D341Med (cell line): ENCODE measurements at regions not wholly inside any gene's neighbourhood (a gene's known extent, or its start where the extent isn't known, plus 50 kb on each side); places are given as distances from the start of the nearest gene placed in this dataset.
"Not testable (repeated sequence)": the region's sequence is repeated elsewhere in the genome, so short reads cannot be mapped to it uniquely, and the experiment has no call there.

Experiments used
- DNase-seq: peaks from one replicate; pipeline ENCODE4 v3.0.0; 2012; ENCODE audit warnings: low spot score

- no peak for DNase-seq
Measured at GRCh38 chr10:2099321-2099720, 362.0 kb upstream of the ADARB2 start.

- DNase-seq, result no peak
Measured at GRCh38 chr10:2097937-2098336, 360.6 kb upstream of the ADARB2 start.

- no peak for DNase-seq
Measured at GRCh38 chr10:2094171-2094570, 356.8 kb upstream of the ADARB2 start.

- no peak for DNase-seq
Measured at GRCh38 chr10:2083591-2083990, 346.3 kb upstream of the ADARB2 start.

- no peak for DNase-seq
Measured at GRCh38 chr10:2081501-2081900, 344.2 kb upstream of the ADARB2 start.

GRCh38 chr10:2079603-2080078 lies 342.3 kb upstream of the ADARB2 start:
- DNase-seq, result no peak

GRCh38 chr10:2077231-2077630 lies 339.9 kb upstream of the ADARB2 start:
- DNase-seq, result no peak

GRCh38 chr10:2076528-2076927 lies 339.2 kb upstream of the ADARB2 start:
- no peak for DNase-seq

GRCh38 chr10:2067015-2067414 lies 329.7 kb upstream of the ADARB2 start:
- DNase-seq, result no peak

GRCh38 chr10:2054728-2055127 lies 317.4 kb upstream of the ADARB2 start:
- no peak for DNase-seq

GRCh38 chr10:2053805-2054204 lies 316.5 kb upstream of the ADARB2 start:
- no peak for DNase-seq

GRCh38 chr10:2051108-2051507 lies 313.8 kb upstream of the ADARB2 start:
- DNase-seq, result no peak

- no peak for DNase-seq
Measured at GRCh38 chr10:2049560-2049959, 312.2 kb upstream of the ADARB2 start.

- DNase-seq, result no peak
Measured at GRCh38 chr10:2048337-2048973, 311.1 kb upstream of the ADARB2 start.

GRCh38 chr10:2047679-2048078 lies 310.4 kb upstream of the ADARB2 start:
- DNase-seq, result no peak

- DNase-seq, result no peak
Measured at GRCh38 chr10:2043379-2043778, 306.1 kb upstream of the ADARB2 start.

- no peak for DNase-seq
Measured at GRCh38 chr10:2038036-2038435, 300.7 kb upstream of the ADARB2 start.

GRCh38 chr10:2037246-2037645 lies 299.9 kb upstream of the ADARB2 start:
- no peak for DNase-seq

- no peak for DNase-seq
Measured at GRCh38 chr10:2036209-2036608, 298.9 kb upstream of the ADARB2 start.

- no peak for DNase-seq
Measured at GRCh38 chr10:2030046-2030445, 292.7 kb upstream of the ADARB2 start.

- no peak for DNase-seq
Measured at GRCh38 chr10:2026936-2027335, 289.6 kb upstream of the ADARB2 start.

GRCh38 chr10:2024750-2025149 lies 287.4 kb upstream of the ADARB2 start:
- not testable (repeated sequence) for DNase-seq

GRCh38 chr10:2023687-2024086 lies 286.4 kb upstream of the ADARB2 start:
- no peak for DNase-seq

- no peak for DNase-seq
Measured at GRCh38 chr10:2022401-2022800, 285.1 kb upstream of the ADARB2 start.

- DNase-seq, result no peak
Measured at GRCh38 chr10:2020836-2021235, 283.5 kb upstream of the ADARB2 start.
